ENCODE measurements at regions not wholly inside any gene's neighbourhood (a gene's known extent, or its start where the extent isn't known, plus 50 kb on each side); places are given as distances from the start of the nearest gene placed in this dataset.

DNA sequence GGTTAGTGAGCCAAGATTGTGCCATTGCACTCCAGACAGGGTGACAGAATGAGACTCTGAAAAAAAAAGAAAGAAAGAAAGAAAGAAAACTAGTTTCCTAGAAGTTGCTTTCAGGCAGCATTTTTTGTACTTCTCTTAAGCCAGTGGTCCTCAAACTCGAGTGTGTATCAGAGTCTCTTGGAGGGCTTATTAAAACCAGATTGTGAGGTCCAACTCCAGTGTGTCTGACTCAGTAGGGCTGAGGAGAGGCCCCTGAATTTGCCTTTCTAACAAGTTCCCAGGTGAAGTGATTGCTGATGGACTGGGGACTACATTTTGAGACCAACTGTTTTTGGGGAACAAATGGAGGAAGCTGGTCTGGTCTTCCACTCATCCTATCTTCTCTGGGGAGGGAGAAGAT lies 57.5 kb upstream of the VSTM5 start:
- H3K27me3 Mint-ChIP-seq (ENCODE audit: low read depth) = peaks cover 11% of the 10 kb centered on the region
- no peaks in the 10 kb centered on the region for H3K79me1 ChIP-seq (ENCODE audit: insufficient read depth, low read depth, low read length, poor library complexity, severe bottlenecking)
- H3K23me2 ChIP-seq (ENCODE audit: insufficient read length, low read depth, low read length, poor library complexity, severe bottlenecking) = no peaks in the 10 kb centered on the region
- no peak overlapping the region for H2AFZ ChIP-seq (ENCODE audit: low read length)
- H2BK20ac ChIP-seq (ENCODE audit: low read depth, low read length, poor library complexity, severe bottlenecking) = no peak overlapping the region
- no peak overlapping the region for H3K9ac ChIP-seq (ENCODE audit: extremely low read depth, insufficient read length, low read length)
- no peak overlapping the region for H4K5ac ChIP-seq (ENCODE audit: insufficient read length, low read depth, low read length)
- H3K27ac Mint-ChIP-seq = no peak overlapping the region
- H2BK12ac ChIP-seq (ENCODE audit: insufficient read length, low read depth, low read length) = no peak overlapping the region
- H3K4me1 Mint-ChIP-seq = peaks cover 7 to 10% of the 10 kb centered on the region in 2 experiments
- no peaks in the 10 kb centered on the region for H3K9me3 ChIP-seq (ENCODE audit: control insufficient read depth, low read depth, low read length)
- H2BK15ac ChIP-seq (ENCODE audit: low read depth, low read length) = no peak overlapping the region
- H3K4ac ChIP-seq (ENCODE audit: low read depth, low read length) = no peak overlapping the region
- DNase-seq = no peak
- no peaks in the 10 kb centered on the region for H3K79me2 ChIP-seq (ENCODE audit: insufficient read depth, low read length)
- no peak overlapping the region for H2BK120ac ChIP-seq (ENCODE audit: low read depth, low read length, poor library complexity, severe bottlenecking)
- no peak overlapping the region for H3K14ac ChIP-seq (ENCODE audit: insufficient read depth, low read length)
- H3K23ac ChIP-seq (ENCODE audit: insufficient read length, low read depth, low read length) = no peak overlapping the region
- H3K56ac ChIP-seq (ENCODE audit: insufficient read length, low read depth, low read length) = no peak overlapping the region
- no peak overlapping the region for H4K8ac ChIP-seq (replicated peaks; ENCODE audit: insufficient read length, low read depth, low read length)
- H3K4me2 ChIP-seq (ENCODE audit: insufficient read depth, insufficient read length, low read length) = no peak overlapping the region
- H2BK5ac ChIP-seq (ENCODE audit: insufficient read length, low read length) = no peak overlapping the region
- no peaks in the 10 kb centered on the region; the same call in 1 of the 2 replicates for H3K4me1 ChIP-seq (ENCODE audit: insufficient read depth, low read length)
- no CpG with 5 or more reads among the region's 1 CpG for WGBS (ENCODE audit: extremely low coverage, insufficient read length, low lambda C conversion rate)
- H3K4me3 Mint-ChIP-seq = no peak overlapping the region
- H4K20me1 ChIP-seq (ENCODE audit: control insufficient read depth, insufficient read depth, insufficient read length) = no peaks in the 10 kb centered on the region
- H2AK5ac ChIP-seq (ENCODE audit: insufficient read length, low read length) = no peak overlapping the region
- no peak overlapping the region for H3K18ac ChIP-seq (ENCODE audit: insufficient read length, low read depth, low read length)
- no peak for TF ChIP-seq CTCF (conservative IDR thresholded peaks at IDR 0.05)
- H3T11ph ChIP-seq (ENCODE audit: low read length) = no peak overlapping the region
- no peak overlapping the region for H3K27ac ChIP-seq (ENCODE audit: insufficient read length, low read depth, low read length)
- no peaks in the 10 kb centered on the region for H3K36me3 Mint-ChIP-seq (ENCODE audit: insufficient read depth in 1 of 3, low read depth in 3 of 3)
- no peak overlapping the region for H4K91ac ChIP-seq (ENCODE audit: insufficient read length, low read depth, low read length)
- no peaks in the 10 kb centered on the region for H3K27me3 ChIP-seq (ENCODE audit: insufficient read depth, low read length)
- no peaks in the 10 kb centered on the region for H3K9me3 Mint-ChIP-seq

Data from H9 (cell line).